ENCODE measurements at regions not wholly inside any gene's neighbourhood (a gene's known extent, or its start where the extent isn't known, plus 50 kb on each side); places are given as distances from the start of the nearest gene placed in this dataset.

DNA sequence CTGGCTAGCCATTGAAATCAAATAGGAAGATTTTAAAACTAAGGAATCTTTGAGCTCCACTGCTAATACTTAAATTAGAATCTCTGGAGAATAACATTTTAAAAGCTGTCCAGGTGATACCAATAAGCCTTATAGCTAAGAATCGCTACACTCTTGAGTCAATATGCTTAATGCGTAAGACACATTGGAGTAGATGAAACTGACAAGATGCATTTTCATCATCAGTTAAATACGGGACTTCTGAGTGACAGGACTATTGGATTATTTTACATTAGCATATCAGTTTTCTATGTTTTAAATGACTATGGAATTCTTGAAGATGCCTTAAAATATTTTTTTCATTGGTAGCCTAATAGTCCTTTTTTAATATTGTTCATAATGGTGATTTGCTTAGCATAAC lies 80.2 kb downstream of the ATOH1 start:
- no peak for TF ChIP-seq TARDBP (IDR thresholded peaks at IDR 0.05; ENCODE audit: borderline replicate concordance)
- no peak for TF ChIP-seq BCLAF1 (IDR thresholded peaks at IDR 0.05)
- no peak for TF ChIP-seq POLR2A (IDR thresholded peaks at IDR 0.05; ENCODE audit: low read depth, low read length)

Measured in GM12878 (cell line).